Suprapubic skin (tissue), 4 donors: ENCODE measurements at regions not wholly inside any gene's neighbourhood (a gene's known extent, or its start where the extent isn't known, plus 50 kb on each side); places are given as distances from the start of the nearest gene placed in this dataset.

Experiments used
- DNase-seq, 2 donors: peaks; one replicate each; pipeline ENCODE4 v3.0.0-alpha.2; 2019; ENCODE audit warnings: low spot score in 2 of 2
- H3K27ac ChIP-seq: fragments of 200-600 bp; sonication (generic); one replicate; pipeline ENCODE4 v1.5.1; 2019
- H3K27me3 ChIP-seq: fragments of 200-600 bp; sonication (generic); one replicate; pipeline ENCODE4 v1.5.1; 2019
- H3K36me3 ChIP-seq: fragments of 200-600 bp; sonication (generic); one replicate; pipeline ENCODE4 v1.5.1; 2019
- H3K4me1 ChIP-seq: fragments of 200-600 bp; sonication (generic); one replicate; pipeline ENCODE4 v1.5.1; 2019
- H3K4me3 ChIP-seq: fragments of 200-600 bp; sonication (generic); one replicate; pipeline ENCODE4 v1.5.1; 2019; ENCODE audit warnings: mild to moderate bottlenecking
- H3K9me3 ChIP-seq: fragments of 200-600 bp; sonication (generic); one replicate; pipeline ENCODE4 v1.5.1; 2019
- CTCF ChIP-seq, 2 donors: fragments of 200-600 bp in 1 of 2; fragments of 450-650 bp in 1 of 2; sonication (generic) in 1 of 2; IDR thresholded peaks; one replicate each; pipeline ENCODE4 v1.5.1; 2016 to 2019; ENCODE audit warnings: antibody characterized with exemption in 2 of 2, mild to moderate bottlenecking in 1 of 2, moderate library complexity in 1 of 2
- EP300 ChIP-seq: sonication (generic); formaldehyde crosslinking; IDR thresholded peaks from one replicate; pipeline ENCODE4 v1.6.1; 2017; ENCODE audit warnings: antibody characterized with exemption
- POLR2A ChIP-seq, 2 donors: fragments of 450-650 bp; IDR thresholded peaks; one replicate each; pipeline ENCODE4 v1.6.1; 2017; ENCODE audit warnings: antibody characterized with exemption in 2 of 2, mild to moderate bottlenecking in 2 of 2, moderate library complexity in 2 of 2
- POLR2AphosphoS5 ChIP-seq, 3 donors: sonication (generic); formaldehyde crosslinking; IDR thresholded peaks; one replicate each; pipeline ENCODE4 v1.6.1; 2017; ENCODE audit warnings: antibody characterized with exemption in 3 of 3
- WGBS: methylation state at CpG from one replicate; pipeline ENCODE4 v1.1.5; 2018; 5-methylcytosine and 5-hydroxymethylcytosine counted together

- no peaks in the 10 kb centered on the region for H3K36me3 ChIP-seq
- no peak overlapping the region for H3K27ac ChIP-seq
- H3K4me1 ChIP-seq, result no peaks in the 10 kb centered on the region
- H3K9me3 ChIP-seq, result no peaks in the 10 kb centered on the region
- TF ChIP-seq POLR2AphosphoS5 (IDR thresholded peaks at IDR 0.05), result no peak
- TF ChIP-seq POLR2A (IDR thresholded peaks at IDR 0.05), result no peak
- TF ChIP-seq EP300, result no peak
- no peak for TF ChIP-seq CTCF (IDR thresholded peaks at IDR 0.05)
- H3K4me3 ChIP-seq, result no peak overlapping the region
- 33% methylated on average over 1 of the region's 1 CpG for WGBS
- H3K27me3 ChIP-seq, result no peaks in the 10 kb centered on the region
- no peak for DNase-seq
Measured at GRCh38 chr2:118686346-118686745, 161.1 kb downstream of the EN1 start.

- no peaks in the 10 kb centered on the region for H3K4me1 ChIP-seq
- 89% methylated on average over 5 of the region's 5 CpGs for WGBS
- TF ChIP-seq CTCF (IDR thresholded peaks at IDR 0.05) (no peak), POLR2A (IDR thresholded peaks at IDR 0.05) (no peak), EP300 (no peak), POLR2AphosphoS5 (IDR thresholded peaks at IDR 0.05) (no peak)
- H3K9me3 ChIP-seq, result no peaks in the 10 kb centered on the region
- no peaks in the 10 kb centered on the region for H3K36me3 ChIP-seq
- no peak for DNase-seq
- no peaks in the 10 kb centered on the region for H3K27me3 ChIP-seq
- H3K4me3 ChIP-seq, result no peak overlapping the region
- H3K27ac ChIP-seq, result no peak overlapping the region
Measured at GRCh38 chr2:118683460-118683859, 164.0 kb downstream of the EN1 start.

DNA sequence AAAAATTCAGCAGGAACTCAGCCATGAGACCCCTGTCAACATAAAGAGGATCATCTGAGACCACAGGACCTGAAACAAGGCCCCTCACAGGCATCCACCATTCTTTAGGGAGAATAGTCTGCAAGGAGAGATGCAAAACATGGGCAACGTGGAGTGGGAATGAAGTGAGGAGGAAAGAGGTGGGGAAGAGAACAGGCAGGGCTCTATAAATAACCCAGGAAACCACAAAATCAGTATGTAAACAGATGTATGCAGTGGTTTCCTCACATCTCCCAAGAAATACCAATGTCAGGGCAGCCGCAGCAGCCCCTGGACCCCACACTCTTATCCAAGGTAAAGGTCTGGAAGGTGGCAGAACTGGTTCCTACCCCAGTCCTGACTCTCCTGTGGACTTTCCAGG, 168.5 kb downstream of the EN1 start:
- H3K27ac ChIP-seq, result no peak overlapping the region

DNA sequence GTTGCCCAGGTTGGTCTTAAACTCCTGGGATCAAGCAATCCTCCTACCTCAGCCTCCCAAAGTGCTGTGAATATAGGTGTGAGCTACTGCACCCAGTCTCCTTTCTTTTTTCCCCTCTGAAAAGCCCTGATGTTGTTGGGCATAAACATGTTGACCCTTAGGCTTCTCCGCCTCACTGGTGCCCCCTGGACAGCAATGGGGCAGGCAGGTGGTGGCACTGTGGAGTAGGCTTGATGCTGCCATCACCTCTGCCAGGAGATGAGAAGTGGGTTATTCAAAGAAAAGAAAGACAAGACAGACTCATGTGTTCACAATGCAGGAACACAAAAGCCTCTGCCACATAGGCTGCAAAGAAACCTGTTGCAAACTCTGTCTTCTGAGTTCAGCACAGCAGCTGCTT, 169.9 kb downstream of the EN1 start:
- DNase-seq, result no peak
- WGBS, result 90% methylated on average over 1 of the region's 1 CpG
- Histone ChIP-seq H3K4me1 (peaks cover 2% of the 10 kb centered on the region), H3K27ac (no peak overlapping the region), H3K36me3 (no peaks in the 10 kb centered on the region), H3K9me3 (no peaks in the 10 kb centered on the region), H3K27me3 (no peaks in the 10 kb centered on the region), H3K4me3 (no peak overlapping the region)
- TF ChIP-seq POLR2A (IDR thresholded peaks at IDR 0.05) (no peak), EP300 (no peak), CTCF (IDR thresholded peaks at IDR 0.05) (no peak), POLR2AphosphoS5 (IDR thresholded peaks at IDR 0.05) (no peak)

More for the DNA sequence above, 168.5 kb downstream of the EN1 start:
- no peak for DNase-seq
- H3K4me3 ChIP-seq, result no peak overlapping the region
- TF ChIP-seq POLR2A (IDR thresholded peaks at IDR 0.05) (no peak), CTCF (IDR thresholded peaks at IDR 0.05) (no peak), POLR2AphosphoS5 (IDR thresholded peaks at IDR 0.05) (no peak), EP300 (no peak)
- peaks cover 2% of the 10 kb centered on the region for H3K4me1 ChIP-seq
- 71% methylated on average over 2 of the region's 2 CpGs for WGBS
- no peaks in the 10 kb centered on the region for H3K9me3 ChIP-seq
- no peaks in the 10 kb centered on the region for H3K36me3 ChIP-seq
- H3K27me3 ChIP-seq, result no peaks in the 10 kb centered on the region

DNA sequence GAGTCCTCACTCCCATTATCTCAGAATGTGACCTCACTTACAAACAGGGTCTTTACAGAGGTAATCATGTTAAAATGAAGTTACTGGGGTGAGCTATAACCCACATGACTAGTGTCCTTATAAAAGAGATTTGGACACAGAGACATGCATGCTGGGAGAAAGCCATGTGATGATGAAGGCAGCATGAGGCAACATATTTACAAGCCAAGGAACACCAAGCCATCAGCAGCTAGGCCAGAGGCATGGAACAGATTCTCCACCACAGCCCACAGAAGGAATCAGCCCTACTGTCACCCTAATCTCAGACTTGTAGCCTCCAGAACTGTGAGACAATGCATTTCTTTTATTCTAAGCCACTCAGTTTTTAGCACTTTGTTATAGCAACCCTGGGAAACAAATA, 171.9 kb downstream of the EN1 start:
- peaks cover 10% of the 10 kb centered on the region for H3K4me1 ChIP-seq
- H3K4me3 ChIP-seq, result no peak overlapping the region
- no peaks in the 10 kb centered on the region for H3K27me3 ChIP-seq
- H3K36me3 ChIP-seq, result no peaks in the 10 kb centered on the region
- H3K9me3 ChIP-seq, result no peaks in the 10 kb centered on the region
- H3K27ac ChIP-seq, result no peak overlapping the region
- TF ChIP-seq CTCF (IDR thresholded peaks at IDR 0.05), result no peak
- no peak for TF ChIP-seq POLR2AphosphoS5 (IDR thresholded peaks at IDR 0.05)
- no peak for TF ChIP-seq POLR2A (IDR thresholded peaks at IDR 0.05)
- TF ChIP-seq EP300, result no peak
- no peak for DNase-seq
